WERI-Rb-1 (cell line): ENCODE measurements at regions not wholly inside any gene's neighbourhood (a gene's known extent, or its start where the extent isn't known, plus 50 kb on each side); places are given as distances from the start of the nearest gene placed in this dataset.

ENCODE experiments used
- DNase-seq: peaks from one replicate; pipeline ENCODE4 v3.0.0-alpha.2; 2020
- H3K27ac ChIP-seq: fragments of 250-450 bp; sonication (Bioruptor Pico); 2 replicates; pipeline ENCODE4 v1.5.1; 2020; ENCODE audit warnings: mild to moderate bottlenecking, moderate library complexity
- H3K27me3 ChIP-seq: fragments of 250-450 bp; sonication (Bioruptor Pico); 2 replicates; pipeline ENCODE4 v1.5.1; 2021; ENCODE audit warnings: mild to moderate bottlenecking, low read depth, moderate library complexity; ENCODE audit not compliant: insufficient read depth, severe bottlenecking
- H3K36me3 ChIP-seq: fragments of 250-450 bp; sonication (Bioruptor Pico); 2 replicates; pipeline ENCODE4 v1.5.1; 2020; ENCODE audit warnings: mild to moderate bottlenecking, moderate library complexity
- H3K4me3 ChIP-seq: 2 replicates; pipeline ENCODE4 v1.5.1; 2011; ENCODE audit warnings: low read depth, mild to moderate bottlenecking, control low read depth, low read length
- H3K9me3 ChIP-seq: fragments of 250-450 bp; sonication (Bioruptor Pico); 2 replicates; pipeline ENCODE4 v1.5.1; 2021; ENCODE audit warnings: mild to moderate bottlenecking, moderate library complexity; ENCODE audit not compliant: severe bottlenecking
- CTCF ChIP-seq: IDR thresholded peaks from 2 replicates; pipeline ENCODE4 v1.5.1; 2011; ENCODE audit warnings: low read depth, mild to moderate bottlenecking, control low read depth, inconsistent platforms, low read length

GRCh38 chr10:128553755-128554154, 427.5 kb upstream of the MKI67 start:
- Histone ChIP-seq H3K36me3 (no peaks in the 10 kb centered on the region), H3K27me3 (peaks cover 3% of the 10 kb centered on the region), H3K4me3 (no peak overlapping the region), H3K9me3 (no peaks in the 10 kb centered on the region), H3K27ac (no peak overlapping the region)
- no peak for TF ChIP-seq CTCF
- DNase-seq, result no peak

- no peak for TF ChIP-seq CTCF
- no peaks in the 10 kb centered on the region for H3K9me3 ChIP-seq
- no peak for DNase-seq
- H3K27me3 ChIP-seq, result no peaks in the 10 kb centered on the region
- H3K27ac ChIP-seq, result no peak overlapping the region
- no peak overlapping the region for H3K4me3 ChIP-seq
- H3K36me3 ChIP-seq, result no peaks in the 10 kb centered on the region
These were observed 430.2 kb upstream of the MKI67 start for GRCh38 chr10:128556182-128557110.

GRCh38 chr10:128557149-128557710, 431.0 kb upstream of the MKI67 start:
- H3K27ac ChIP-seq, result no peak overlapping the region
- no peak for TF ChIP-seq CTCF
- H3K9me3 ChIP-seq, result no peaks in the 10 kb centered on the region
- no peaks in the 10 kb centered on the region for H3K36me3 ChIP-seq
- H3K4me3 ChIP-seq, result no peak overlapping the region
- no peaks in the 10 kb centered on the region for H3K27me3 ChIP-seq
- no peak for DNase-seq

GRCh38 chr10:128560406-128560805, 434.2 kb upstream of the MKI67 start:
- Histone ChIP-seq H3K27ac (no peak overlapping the region), H3K4me3 (no peak overlapping the region), H3K27me3 (no peaks in the 10 kb centered on the region), H3K9me3 (no peaks in the 10 kb centered on the region), H3K36me3 (no peaks in the 10 kb centered on the region)
- no peak for TF ChIP-seq CTCF
- DNase-seq, result no peak

- no peak for DNase-seq
- TF ChIP-seq CTCF, result no peak
These were observed 434.8 kb upstream of the MKI67 start for GRCh38 chr10:128560993-128561392.

GRCh38 chr10:128563387-128563786, 437.2 kb upstream of the MKI67 start:
- H3K27me3 ChIP-seq, result no peaks in the 10 kb centered on the region
- H3K27ac ChIP-seq, result no peak overlapping the region
- no peak for DNase-seq
- no peaks in the 10 kb centered on the region for H3K9me3 ChIP-seq
- TF ChIP-seq CTCF, result no peak
- H3K36me3 ChIP-seq, result no peaks in the 10 kb centered on the region
- no peak overlapping the region for H3K4me3 ChIP-seq

More at GRCh38 chr10:128560993-128561392, 434.8 kb upstream of the MKI67 start:
- no peak overlapping the region for H3K4me3 ChIP-seq
- H3K27me3 ChIP-seq, result no peaks in the 10 kb centered on the region
- no peak overlapping the region for H3K27ac ChIP-seq
- H3K9me3 ChIP-seq, result no peaks in the 10 kb centered on the region
- H3K36me3 ChIP-seq, result no peaks in the 10 kb centered on the region
